Keratinocyte (primary cell): ENCODE measurements at regions not wholly inside any gene's neighbourhood (a gene's known extent, or its start where the extent isn't known, plus 50 kb on each side); places are given as distances from the start of the nearest gene placed in this dataset.

Source experiments
- DNase-seq: peaks from one replicate; pipeline ENCODE4 v3.0.0-alpha.2; 2011; ENCODE audit warnings: low read depth, missing footprints, low spot score
- FAIRE-seq: peaks from 2 replicates; lab custom pipeline; 2011; peaks lifted over from hg19 to GRCh38; lab: Jason Lieb, UNC
- H2AFZ ChIP-seq: 2 replicates; pipeline ENCODE4 v1.6.0; 2012; ENCODE audit warnings: low read length, control low read depth, inconsistent platforms; ENCODE audit not compliant: control insufficient read depth
- H3K27ac ChIP-seq: 2 replicates; pipeline ENCODE4 v1.5.1; 2011; ENCODE audit warnings: low read length; ENCODE audit not compliant: control insufficient read depth, insufficient read depth
- H3K27me3 ChIP-seq: 3 replicates; pipeline ENCODE4 v1.6.0; 2011; ENCODE audit warnings: low read length; ENCODE audit not compliant: control insufficient read depth, insufficient read depth; ENCODE audit errors: extremely low read depth
- H3K36me3 ChIP-seq, 2 experiments: 2 replicates in 1 of 2; 3 replicates in 1 of 2; pipeline ENCODE4 v1.5.1; 2011; ENCODE audit warnings: low read length in 2 of 2, mild to moderate bottlenecking in 1 of 2; ENCODE audit not compliant: control insufficient read depth in 2 of 2, insufficient read depth in 2 of 2; ENCODE audit errors: extremely low read depth in 1 of 2
- H3K4me1 ChIP-seq: 3 replicates; pipeline ENCODE4 v1.5.1; 2011; ENCODE audit warnings: low read length; ENCODE audit not compliant: control insufficient read depth, insufficient read depth; ENCODE audit errors: extremely low read depth
- H3K4me2 ChIP-seq: 3 replicates; pipeline ENCODE4 v1.6.0; 2011; ENCODE audit warnings: low read depth, low read length; ENCODE audit not compliant: control insufficient read depth, insufficient read depth; ENCODE audit errors: extremely low read depth
- H3K4me3 ChIP-seq, 3 experiments: fragments of 200-600 bp in 1 of 3; sonication (generic) in 1 of 3; 2 replicates in 2 of 3; 3 replicates in 1 of 3; pipeline ENCODE4 v1.5.1; 2011 to 2016; ENCODE audit warnings: low read length in 3 of 3, mild to moderate bottlenecking in 3 of 3, control low read depth in 2 of 3, inconsistent platforms in 1 of 3, low read depth in 1 of 3, mixed read lengths in 1 of 3, mixed run types in 1 of 3, moderate library complexity in 1 of 3; ENCODE audit not compliant: control insufficient read depth in 2 of 3, insufficient read depth in 2 of 3; ENCODE audit errors: extremely low read depth in 1 of 3
- H3K79me2 ChIP-seq: 2 replicates; pipeline ENCODE4 v1.6.0; 2012; ENCODE audit warnings: low read length; ENCODE audit not compliant: control insufficient read depth, insufficient read depth
- H3K9ac ChIP-seq: 3 replicates; pipeline ENCODE4 v1.6.0; 2011; ENCODE audit warnings: low read length; ENCODE audit not compliant: control insufficient read depth, insufficient read depth; ENCODE audit errors: extremely low read depth
- H3K9me1 ChIP-seq: 3 replicates; pipeline ENCODE4 v1.6.0; 2011; ENCODE audit warnings: low read length; ENCODE audit not compliant: control insufficient read depth, insufficient read depth; ENCODE audit errors: extremely low read depth
- H3K9me3 ChIP-seq: 2 replicates; pipeline ENCODE4 v1.5.1; 2012; ENCODE audit warnings: low read depth, low read length; ENCODE audit not compliant: control insufficient read depth
- H4K20me1 ChIP-seq: 3 replicates; pipeline ENCODE4 v1.6.0; 2011; ENCODE audit warnings: low read length; ENCODE audit not compliant: control insufficient read depth, insufficient read depth; ENCODE audit errors: extremely low read depth
- EZH2 ChIP-seq: IDR thresholded peaks from one replicate; pipeline ENCODE4 v1.6.1; 2012; ENCODE audit warnings: inconsistent platforms, mild to moderate bottlenecking, low read length, moderate library complexity
- dilution Hi-C: fragments of 300-500 bp; cut with MboI; formaldehyde crosslinking; loops from one replicate; pipeline ENCODE4 v1.7.0; 2020; ENCODE audit warnings: low sequenced_read_pairs; ENCODE audit not compliant: extremely low pct_ligation_motif_present
- TF ChIP-seq, protein P1 (sequence below), 3 experiments: IDR thresholded peaks in 1 of 3; conservative IDR thresholded peaks in 1 of 3; optimal IDR thresholded peaks in 1 of 3; 2 replicates in 2 of 3; 3 replicates in 1 of 3; pipeline versions ENCODE3 to v1.5.1; 2011; ENCODE audit warnings: low read length in 3 of 3, mild to moderate bottlenecking in 3 of 3, moderate library complexity in 2 of 3, control low read depth in 1 of 3, inconsistent platforms in 1 of 3; ENCODE audit not compliant: insufficient read depth in 2 of 3; ENCODE audit errors: extremely low read depth in 1 of 3

- Histone ChIP-seq H3K4me1 (peaks cover 3% of the 10 kb centered on the region), H3K27ac (peak overlapping the region; percentile 14), H3K9me1 (no peaks in the 10 kb centered on the region), H4K20me1 (no peaks in the 10 kb centered on the region), H3K79me2 (no peaks in the 10 kb centered on the region), H3K4me3 (peak overlapping the region; percentile 26 to 62 (median 49)), H3K36me3 (no peaks in the 10 kb centered on the region), H3K9ac (peak overlapping the region; percentile 47), H2AFZ (peak overlapping the region; percentile 88), H3K9me3 (no peaks in the 10 kb centered on the region), H3K4me2 (peak overlapping the region; percentile 53), H3K27me3 (no peaks in the 10 kb centered on the region)
- TF ChIP-seq, protein P1, sequence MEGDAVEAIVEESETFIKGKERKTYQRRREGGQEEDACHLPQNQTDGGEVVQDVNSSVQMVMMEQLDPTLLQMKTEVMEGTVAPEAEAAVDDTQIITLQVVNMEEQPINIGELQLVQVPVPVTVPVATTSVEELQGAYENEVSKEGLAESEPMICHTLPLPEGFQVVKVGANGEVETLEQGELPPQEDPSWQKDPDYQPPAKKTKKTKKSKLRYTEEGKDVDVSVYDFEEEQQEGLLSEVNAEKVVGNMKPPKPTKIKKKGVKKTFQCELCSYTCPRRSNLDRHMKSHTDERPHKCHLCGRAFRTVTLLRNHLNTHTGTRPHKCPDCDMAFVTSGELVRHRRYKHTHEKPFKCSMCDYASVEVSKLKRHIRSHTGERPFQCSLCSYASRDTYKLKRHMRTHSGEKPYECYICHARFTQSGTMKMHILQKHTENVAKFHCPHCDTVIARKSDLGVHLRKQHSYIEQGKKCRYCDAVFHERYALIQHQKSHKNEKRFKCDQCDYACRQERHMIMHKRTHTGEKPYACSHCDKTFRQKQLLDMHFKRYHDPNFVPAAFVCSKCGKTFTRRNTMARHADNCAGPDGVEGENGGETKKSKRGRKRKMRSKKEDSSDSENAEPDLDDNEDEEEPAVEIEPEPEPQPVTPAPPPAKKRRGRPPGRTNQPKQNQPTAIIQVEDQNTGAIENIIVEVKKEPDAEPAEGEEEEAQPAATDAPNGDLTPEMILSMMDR (optimal IDR thresholded peaks at IDR 0.05 in 1 of 3, IDR thresholded peaks at IDR 0.05 in 1 of 3, conservative IDR thresholded peaks at IDR 0.05 in 1 of 3; ENCODE audit: extremely low read depth in 1 of 3, insufficient read depth in 2 of 3, low read length in 3 of 3), result no peak
- TF ChIP-seq EZH2, result no peak
- peak; percentile 19 for DNase-seq
- dilution Hi-C loops, result no loop called here
- FAIRE-seq, result no peak
Measured at GRCh38 chr20:25750765-25751696, 54.4 kb upstream of the ZNF337 start.

DNA sequence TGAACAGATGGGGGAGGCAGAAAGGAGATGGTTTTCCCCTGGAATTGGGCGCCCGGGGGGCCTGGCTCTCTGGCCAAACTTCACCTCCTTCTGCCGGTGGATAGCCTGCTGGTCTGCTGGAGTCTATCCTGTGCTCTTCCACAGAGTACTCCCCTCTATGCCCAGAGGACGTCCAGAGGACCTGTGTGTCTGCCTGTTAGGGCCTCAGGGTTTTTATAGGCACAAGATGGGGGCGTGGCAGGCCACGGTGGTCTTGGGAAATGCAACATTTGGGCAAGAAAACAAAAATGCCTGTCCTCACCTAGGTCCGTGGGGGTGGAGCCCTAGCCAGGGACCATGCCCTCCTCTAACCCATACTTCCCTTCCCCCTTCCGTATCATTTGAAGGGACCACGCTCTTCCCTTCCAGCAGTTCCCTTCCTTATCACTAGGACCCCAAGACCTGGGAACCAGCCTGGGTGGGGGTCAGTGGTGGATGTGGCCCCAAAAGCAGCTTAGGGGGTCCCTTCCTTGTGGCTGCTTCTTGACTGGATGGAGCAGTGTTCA is 53.6 kb upstream of the ZNF337 start:
- Histone ChIP-seq H3K27ac (peak overlapping the region; percentile 14), H3K4me2 (peak overlapping the region; percentile 53), H3K36me3 (no peaks in the 10 kb centered on the region), H3K9me3 (no peaks in the 10 kb centered on the region), H3K9ac (peak overlapping the region; percentile 47), H3K4me3 (peak overlapping the region; percentile 26 to 62 (median 49)), H3K9me1 (no peaks in the 10 kb centered on the region), H4K20me1 (no peaks in the 10 kb centered on the region), H3K27me3 (no peaks in the 10 kb centered on the region), H3K79me2 (no peaks in the 10 kb centered on the region), H3K4me1 (peaks cover 3% of the 10 kb centered on the region), H2AFZ (peak overlapping the region; percentile 88)
- TF ChIP-seq, protein P1 (optimal IDR thresholded peaks at IDR 0.05 in 1 of 3, IDR thresholded peaks at IDR 0.05 in 1 of 3, conservative IDR thresholded peaks at IDR 0.05 in 1 of 3; ENCODE audit: extremely low read depth in 1 of 3, insufficient read depth in 2 of 3, low read length in 3 of 3), result no peak
- no peak for TF ChIP-seq EZH2
- FAIRE-seq, result no peak
- dilution Hi-C loops, result no loop called here
- DNase-seq, result no peak
